ENCODE measurements at regions not wholly inside any gene's neighbourhood (a gene's known extent, or its start where the extent isn't known, plus 50 kb on each side); places are given as distances from the start of the nearest gene placed in this dataset.
"Not testable (repeated sequence)": the region's sequence is repeated elsewhere in the genome, so short reads cannot be mapped to it uniquely, and the experiment has no call there.

GRCh38 chr5:108487951-108488350, 106.1 kb upstream of the FBXL17 start:
- Mint-ChIP-seq H3K4me1 (no peaks in the 10 kb centered on the region), H3K36me3 (no peaks in the 10 kb centered on the region), H3K9me3 (ENCODE audit: low read depth) (no peaks in the 10 kb centered on the region), H3K27ac (no peak overlapping the region), H3K27me3 (peaks cover 7% of the 10 kb centered on the region), H3K4me3 (no peak overlapping the region)
- DNase-seq: no peak
- CTCF ChIA-PET: no interaction called here
- ATAC-seq: no peak

GRCh38 chr5:108484035-108484434, 102.1 kb upstream of the FBXL17 start:
- H3K27ac Mint-ChIP-seq: no peak overlapping the region
- DNase-seq: no peak
- H3K36me3 Mint-ChIP-seq: no peaks in the 10 kb centered on the region
- H3K27me3 Mint-ChIP-seq: peaks cover 12% of the 10 kb centered on the region
- no peak overlapping the region for H3K4me3 Mint-ChIP-seq
- ATAC-seq: no peak
- CTCF ChIA-PET: no interaction called here
- no peaks in the 10 kb centered on the region for H3K9me3 Mint-ChIP-seq (ENCODE audit: low read depth)
- no peaks in the 10 kb centered on the region for H3K4me1 Mint-ChIP-seq

GRCh38 chr5:108481355-108481931, 99.5 kb upstream of the FBXL17 start:
- peaks cover 17% of the 10 kb centered on the region for H3K27me3 Mint-ChIP-seq
- ATAC-seq (no peak), DNase-seq (no peak)
- H3K4me1 Mint-ChIP-seq: no peaks in the 10 kb centered on the region
- CTCF ChIA-PET: no interaction called here
- H3K27ac Mint-ChIP-seq: no peak overlapping the region
- no peaks in the 10 kb centered on the region for H3K36me3 Mint-ChIP-seq
- no peaks in the 10 kb centered on the region for H3K9me3 Mint-ChIP-seq (ENCODE audit: low read depth)
- no peak overlapping the region for H3K4me3 Mint-ChIP-seq

- no peak for DNase-seq
- H3K4me3 Mint-ChIP-seq: no peak overlapping the region
- no peaks in the 10 kb centered on the region for H3K9me3 Mint-ChIP-seq (ENCODE audit: low read depth)
- no peaks in the 10 kb centered on the region for H3K4me1 Mint-ChIP-seq
- H3K27me3 Mint-ChIP-seq: peaks cover 14% of the 10 kb centered on the region
- no peaks in the 10 kb centered on the region for H3K36me3 Mint-ChIP-seq
- CTCF ChIA-PET: no interaction called here
- no peak for ATAC-seq
- no peak overlapping the region for H3K27ac Mint-ChIP-seq
Observed at GRCh38 chr5:108472237-108472636, 90.3 kb upstream of the FBXL17 start.

GRCh38 chr5:108467563-108467962, 85.7 kb upstream of the FBXL17 start:
- no peaks in the 10 kb centered on the region for H3K4me1 Mint-ChIP-seq
- no peaks in the 10 kb centered on the region for H3K36me3 Mint-ChIP-seq
- no peaks in the 10 kb centered on the region for H3K9me3 Mint-ChIP-seq (ENCODE audit: low read depth)
- peaks cover 4% of the 10 kb centered on the region for H3K27me3 Mint-ChIP-seq
- H3K27ac Mint-ChIP-seq: no peak overlapping the region
- no peak overlapping the region for H3K4me3 Mint-ChIP-seq
- CTCF ChIA-PET: no interaction called here
- DNase-seq (no peak), ATAC-seq (no peak)

- DNase-seq (no peak), ATAC-seq (no peak)
- CTCF ChIA-PET: interaction anchor here (0.7 kb wide), 1 partner anchor 116 kb away, joined by 3 read pairs; no protein-coding TSS in a partner anchor
- Mint-ChIP-seq H3K9me3 (ENCODE audit: low read depth) (no peaks in the 10 kb centered on the region), H3K27me3 (peaks cover 4% of the 10 kb centered on the region), H3K36me3 (no peaks in the 10 kb centered on the region), H3K4me3 (no peak overlapping the region), H3K4me1 (no peaks in the 10 kb centered on the region), H3K27ac (no peak overlapping the region)
Observed at GRCh38 chr5:108461628-108462367, 79.9 kb upstream of the FBXL17 start.

- CTCF ChIA-PET: no interaction called here
- H3K36me3 Mint-ChIP-seq: no peaks in the 10 kb centered on the region
- H3K4me1 Mint-ChIP-seq: no peaks in the 10 kb centered on the region
- no peak for DNase-seq
- H3K9me3 Mint-ChIP-seq (ENCODE audit: low read depth): no peaks in the 10 kb centered on the region
- no peak overlapping the region for H3K4me3 Mint-ChIP-seq
- H3K27me3 Mint-ChIP-seq: peaks cover 2% of the 10 kb centered on the region
- no peak for ATAC-seq
- no peak overlapping the region for H3K27ac Mint-ChIP-seq
Observed at GRCh38 chr5:108459769-108460168, 77.9 kb upstream of the FBXL17 start.

GRCh38 chr5:108451269-108451668, 69.4 kb upstream of the FBXL17 start:
- Mint-ChIP-seq H3K27ac (no peak overlapping the region), H3K36me3 (no peaks in the 10 kb centered on the region), H3K4me3 (no peak overlapping the region), H3K9me3 (ENCODE audit: low read depth) (peaks cover 2% of the 10 kb centered on the region), H3K27me3 (peaks cover 3% of the 10 kb centered on the region), H3K4me1 (no peaks in the 10 kb centered on the region)
- DNase-seq (no peak), ATAC-seq (no peak)
- CTCF ChIA-PET: no interaction called here

GRCh38 chr5:108444130-108444529, 62.2 kb upstream of the FBXL17 start:
- H3K27ac Mint-ChIP-seq; H3K9me3 Mint-ChIP-seq (ENCODE audit: low read depth); H3K4me1 Mint-ChIP-seq; ATAC-seq; H3K36me3 Mint-ChIP-seq; H3K27me3 Mint-ChIP-seq; H3K4me3 Mint-ChIP-seq; CTCF ChIA-PET; DNase-seq: not testable (repeated sequence)

- ATAC-seq; H3K36me3 Mint-ChIP-seq; H3K9me3 Mint-ChIP-seq (ENCODE audit: low read depth); H3K4me1 Mint-ChIP-seq; H3K4me3 Mint-ChIP-seq; H3K27me3 Mint-ChIP-seq; H3K27ac Mint-ChIP-seq; CTCF ChIA-PET; DNase-seq: not testable (repeated sequence)
Observed at GRCh38 chr5:108442063-108442651, 60.3 kb upstream of the FBXL17 start.

- Mint-ChIP-seq H3K4me3 (no peak overlapping the region), H3K27me3 (peaks cover 7% of the 10 kb centered on the region), H3K4me1 (no peaks in the 10 kb centered on the region), H3K27ac (no peak overlapping the region), H3K9me3 (ENCODE audit: low read depth) (no peaks in the 10 kb centered on the region), H3K36me3 (no peaks in the 10 kb centered on the region)
- DNase-seq: no peak
- no peak for ATAC-seq
- CTCF ChIA-PET: no interaction called here
Observed at GRCh38 chr5:108437425-108437824, 55.5 kb upstream of the FBXL17 start.

GRCh38 chr5:108436696-108437095, 54.8 kb upstream of the FBXL17 start:
- no peaks in the 10 kb centered on the region for H3K9me3 Mint-ChIP-seq (ENCODE audit: low read depth)
- CTCF ChIA-PET: no interaction called here
- peaks cover 7% of the 10 kb centered on the region for H3K27me3 Mint-ChIP-seq
- DNase-seq (no peak), ATAC-seq (no peak)
- no peak overlapping the region for H3K4me3 Mint-ChIP-seq
- no peaks in the 10 kb centered on the region for H3K36me3 Mint-ChIP-seq
- H3K4me1 Mint-ChIP-seq: no peaks in the 10 kb centered on the region
- no peak overlapping the region for H3K27ac Mint-ChIP-seq

GRCh38 chr5:108433600-108433999, 51.7 kb upstream of the FBXL17 start:
- no peak overlapping the region for H3K27ac Mint-ChIP-seq
- H3K4me3 Mint-ChIP-seq: no peak overlapping the region
- ATAC-seq (no peak), DNase-seq (no peak)
- CTCF ChIA-PET: no interaction called here
- H3K36me3 Mint-ChIP-seq: no peaks in the 10 kb centered on the region
- no peaks in the 10 kb centered on the region for H3K4me1 Mint-ChIP-seq
- no peaks in the 10 kb centered on the region for H3K9me3 Mint-ChIP-seq (ENCODE audit: low read depth)
- peaks cover 9% of the 10 kb centered on the region for H3K27me3 Mint-ChIP-seq

- DNase-seq: no peak
- H3K36me3 Mint-ChIP-seq: no peaks in the 10 kb centered on the region
- peaks cover 11% of the 10 kb centered on the region for H3K27me3 Mint-ChIP-seq
- H3K4me3 Mint-ChIP-seq: no peak overlapping the region
- no peaks in the 10 kb centered on the region for H3K4me1 Mint-ChIP-seq
- ATAC-seq: no peak
- no peak overlapping the region for H3K27ac Mint-ChIP-seq
- no peaks in the 10 kb centered on the region for H3K9me3 Mint-ChIP-seq (ENCODE audit: low read depth)
- CTCF ChIA-PET: no interaction called here
Observed at GRCh38 chr5:108432024-108432423, 50.1 kb upstream of the FBXL17 start.

Data from activated CD8-positive, alpha-beta memory T cell treated with anti-CD3 and anti-CD28 coated beads, Interleukin-2, amount 10 ng/mL, durations not matched to agents 7 days and 5 days (primary cell).